Cerebellar cortex (tissue), 1 donor: ENCODE measurements at regions not wholly inside any gene's neighbourhood (a gene's known extent, or its start where the extent isn't known, plus 50 kb on each side); places are given as distances from the start of the nearest gene placed in this dataset.
"Not testable (repeated sequence)": the region's sequence is repeated elsewhere in the genome, so short reads cannot be mapped to it uniquely, and the experiment has no call there.

ENCODE experiments used
- DNase-seq: peaks from one replicate; pipeline ENCODE4 v3.0.0-alpha.2; 2015; ENCODE audit warnings: low spot score

- DNase-seq: no peak
These were observed 250.3 kb downstream of the TTC32 start for GRCh38 chr2:19651466-19651865.

GRCh38 chr2:19649785-19650380 is 251.9 kb downstream of the TTC32 start:
- DNase-seq: no peak

GRCh38 chr2:19649142-19649541 is 252.6 kb downstream of the TTC32 start:
- DNase-seq: no peak

- no peak for DNase-seq
These were observed 253.2 kb downstream of the TTC32 start for GRCh38 chr2:19648583-19648982.

GRCh38 chr2:19646987-19647386 is 254.8 kb downstream of the TTC32 start:
- no peak for DNase-seq

GRCh38 chr2:19644763-19645162 is 257.0 kb downstream of the TTC32 start:
- DNase-seq: no peak

DNA sequence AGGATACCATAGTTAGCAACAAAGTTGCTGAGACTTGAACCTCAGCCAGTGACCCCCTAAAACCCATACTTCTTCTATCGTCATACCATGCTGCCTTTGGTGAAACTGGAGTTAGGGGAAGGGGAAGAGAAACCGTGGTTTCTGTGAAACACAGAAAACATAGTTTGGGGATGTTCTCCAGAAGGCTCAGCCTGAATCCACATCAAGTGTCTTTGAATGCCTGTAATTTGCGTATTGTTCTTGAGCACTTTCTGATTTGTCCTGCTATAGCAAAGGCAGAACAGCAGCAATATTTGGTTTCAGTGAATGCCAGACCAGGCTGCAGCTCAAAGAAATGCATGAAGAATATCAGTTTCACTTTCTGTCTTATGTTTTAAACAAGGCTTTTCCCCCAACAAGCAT is 258.7 kb downstream of the TTC32 start:
- no peak for DNase-seq

GRCh38 chr2:19642501-19642900 is 259.3 kb downstream of the TTC32 start:
- DNase-seq: no peak

GRCh38 chr2:19635951-19636510 is 265.8 kb downstream of the TTC32 start:
- no peak for DNase-seq

- DNase-seq: peak; percentile 1
These were observed 269.3 kb downstream of the TTC32 start for GRCh38 chr2:19632403-19632991.

GRCh38 chr2:19631871-19632270 is 269.9 kb downstream of the TTC32 start:
- DNase-seq: no peak

DNA sequence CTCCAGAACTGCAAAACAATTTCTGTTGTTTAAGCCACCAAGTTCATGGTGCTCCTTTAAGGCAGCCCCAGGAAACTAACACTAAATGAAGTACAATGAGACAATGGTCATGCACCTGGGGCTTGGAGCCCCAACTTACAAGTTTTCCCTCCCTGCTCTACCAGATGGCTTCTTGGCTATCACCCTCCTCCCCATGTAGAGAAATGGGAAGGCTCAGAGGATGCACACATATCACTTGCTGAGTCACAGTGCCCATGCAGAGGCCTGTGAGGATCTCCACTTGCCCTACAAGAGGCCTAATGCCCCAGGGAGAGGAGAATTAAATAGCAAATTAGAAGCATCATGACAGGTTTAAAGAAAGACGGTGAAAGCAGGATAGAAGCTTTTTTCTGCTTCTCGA is 270.9 kb downstream of the TTC32 start:
- no peak for DNase-seq

DNA sequence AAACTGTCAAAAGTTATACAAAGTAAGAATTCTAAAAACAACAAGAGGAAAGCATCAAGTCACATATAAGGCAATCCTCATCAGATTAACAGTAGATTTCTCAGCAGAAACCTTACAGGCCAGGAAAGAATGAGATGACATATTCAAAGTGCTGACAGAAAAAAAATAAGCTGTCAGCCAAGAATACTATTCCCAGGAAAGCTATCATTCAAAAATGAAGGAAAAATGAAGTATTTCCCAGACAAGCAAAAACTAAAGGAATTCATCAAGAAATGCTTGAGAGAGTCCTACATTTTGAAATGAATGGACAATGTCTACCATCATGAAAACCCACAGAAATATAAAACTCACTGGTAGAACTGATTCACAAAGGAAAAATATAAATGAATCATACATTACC is 268.9 kb upstream of the OSR1 start:
- no peak for DNase-seq

DNA sequence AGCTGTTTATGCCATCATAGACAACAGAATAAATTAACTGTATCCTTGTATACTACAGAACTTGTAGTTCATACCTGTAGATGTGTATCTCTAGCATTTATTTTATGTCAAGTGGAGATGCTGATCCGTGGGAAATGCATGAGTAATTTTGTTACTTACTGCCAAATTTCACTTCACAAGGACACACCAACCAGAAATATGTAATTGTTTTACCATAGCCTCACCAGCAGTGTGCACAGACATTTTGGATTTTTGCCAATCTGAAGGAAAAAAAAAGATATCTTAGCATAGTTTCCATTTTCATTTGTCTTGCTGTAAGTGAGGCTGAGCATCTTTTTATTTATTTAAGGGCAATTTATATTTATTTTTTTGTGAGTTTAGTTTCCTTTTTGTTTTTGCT is 265.1 kb upstream of the OSR1 start:
- no peak for DNase-seq

- DNase-seq: no peak
These were observed 258.9 kb upstream of the OSR1 start for GRCh38 chr2:19617257-19617848.

DNA sequence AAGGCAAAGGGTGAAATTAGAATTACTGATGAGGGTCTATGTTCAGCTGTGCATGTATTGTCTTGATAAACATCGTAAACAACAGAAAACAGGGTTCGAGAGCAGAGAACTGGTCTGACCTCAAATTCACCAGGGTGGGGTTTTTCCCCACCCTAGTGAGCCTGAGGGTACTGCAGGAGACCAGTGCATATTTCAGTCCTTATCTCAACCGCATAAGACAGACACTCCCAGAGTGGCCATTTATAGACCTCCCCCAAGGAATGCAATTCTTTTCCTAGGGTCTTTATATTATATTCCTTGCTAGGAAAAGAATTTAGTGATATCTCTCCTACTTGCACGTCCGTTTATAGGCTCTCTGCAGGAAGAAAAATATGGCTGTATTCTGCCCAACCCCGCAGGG is 257.0 kb upstream of the OSR1 start:
- DNase-seq: not testable (repeated sequence)

- no peak for DNase-seq
These were observed 255.6 kb upstream of the OSR1 start for GRCh38 chr2:19614066-19614465.

DNA sequence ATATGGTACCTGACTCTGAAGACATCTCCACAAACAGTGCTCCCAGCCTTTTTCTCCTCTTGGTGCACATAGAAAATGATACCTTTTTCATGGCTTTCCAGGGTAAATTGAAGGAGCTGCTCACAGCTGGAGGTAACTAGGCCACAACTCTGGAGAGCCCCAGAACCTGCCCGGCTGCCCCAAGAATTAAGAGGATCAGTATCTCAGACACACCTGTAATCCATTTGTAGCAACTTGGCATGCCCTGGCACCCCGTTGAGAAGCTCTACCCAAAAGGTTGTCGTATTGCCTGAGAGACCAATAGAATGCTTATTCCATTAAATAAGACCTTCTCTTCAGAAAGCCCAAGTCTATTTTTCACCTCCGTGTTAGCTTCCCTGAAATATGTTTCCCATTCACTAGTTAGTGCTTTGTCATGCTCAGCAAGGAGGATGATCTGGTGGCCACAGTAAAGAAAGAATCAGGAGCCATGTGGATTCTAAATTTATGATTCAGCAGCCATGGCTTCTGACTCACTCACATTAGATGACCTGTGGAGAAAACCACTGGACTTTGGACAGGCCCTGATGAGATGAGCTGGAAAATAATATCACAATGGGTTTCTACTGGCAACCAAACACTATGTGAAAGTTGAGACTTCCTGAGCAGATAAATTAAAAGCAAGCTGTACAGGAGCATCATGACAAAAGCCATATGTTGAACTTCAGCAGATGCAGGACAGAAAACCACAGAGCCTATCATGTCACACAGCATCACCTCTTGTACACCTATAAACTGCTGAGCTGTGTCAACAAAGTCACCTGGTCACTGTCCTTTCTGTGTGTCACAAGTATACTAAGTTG is 253.3 kb upstream of the OSR1 start:
- no peak for DNase-seq

DNA sequence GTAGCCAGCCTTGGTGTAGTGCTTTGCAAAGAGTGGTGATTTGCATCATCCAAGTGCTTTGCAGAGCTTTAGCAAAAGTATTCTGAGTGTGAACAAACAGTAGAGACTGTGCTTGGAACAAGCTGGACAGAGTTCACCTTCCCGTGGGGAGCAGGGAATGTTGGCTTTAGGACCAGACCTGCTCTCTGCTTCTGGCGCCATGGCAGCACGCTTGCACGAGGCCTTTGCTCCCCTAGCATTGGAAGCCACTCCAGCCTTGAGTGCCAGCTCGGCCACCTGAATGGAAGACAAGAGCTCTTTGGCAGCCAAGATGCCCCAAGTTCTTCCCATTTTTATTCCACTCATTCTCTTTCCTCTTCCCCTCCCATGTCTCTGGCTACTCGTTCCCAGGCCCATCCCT is 250.8 kb upstream of the OSR1 start:
- no peak for DNase-seq

DNA sequence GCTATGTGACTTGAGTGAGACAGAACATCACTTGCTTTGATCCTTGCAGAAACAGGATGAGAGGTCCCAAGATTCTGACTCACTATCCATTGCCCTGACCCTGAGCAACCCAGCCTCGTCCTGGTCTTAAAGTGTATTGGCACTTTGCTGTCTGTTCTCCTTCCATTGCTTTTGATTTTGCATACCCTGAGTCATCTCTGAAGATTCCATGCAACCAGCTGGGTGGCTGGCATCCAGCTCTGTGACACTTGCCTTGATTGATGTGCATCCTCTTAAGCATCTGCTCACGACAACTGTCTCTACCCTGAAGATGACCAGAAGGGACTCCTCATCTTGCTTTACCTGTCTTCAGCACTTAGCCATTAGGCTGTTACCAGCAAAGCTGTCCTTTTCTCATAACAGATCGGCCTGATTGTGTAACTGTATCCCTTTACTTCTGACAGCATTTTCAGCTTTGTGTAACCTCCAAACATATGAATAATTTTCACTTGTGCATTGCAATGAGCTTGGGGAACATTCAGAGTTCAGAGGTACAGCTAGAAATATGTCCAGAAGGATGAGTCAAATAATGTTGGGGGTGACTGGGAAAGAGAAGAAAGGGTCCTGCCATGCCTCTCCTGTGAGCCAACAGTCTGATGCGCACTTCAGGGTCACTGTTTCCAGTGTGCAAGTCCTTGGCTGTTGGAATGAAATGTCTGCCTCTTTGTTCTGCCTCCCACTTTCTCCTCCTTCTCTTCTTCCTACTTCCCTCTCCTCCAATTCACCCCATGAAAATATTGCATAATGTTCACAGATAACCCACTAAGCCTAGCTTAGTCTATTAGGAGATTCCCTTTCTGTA is 249.7 kb upstream of the OSR1 start:
- DNase-seq: no peak

- DNase-seq: no peak
These were observed 249.0 kb upstream of the OSR1 start for GRCh38 chr2:19607400-19607799.

DNA sequence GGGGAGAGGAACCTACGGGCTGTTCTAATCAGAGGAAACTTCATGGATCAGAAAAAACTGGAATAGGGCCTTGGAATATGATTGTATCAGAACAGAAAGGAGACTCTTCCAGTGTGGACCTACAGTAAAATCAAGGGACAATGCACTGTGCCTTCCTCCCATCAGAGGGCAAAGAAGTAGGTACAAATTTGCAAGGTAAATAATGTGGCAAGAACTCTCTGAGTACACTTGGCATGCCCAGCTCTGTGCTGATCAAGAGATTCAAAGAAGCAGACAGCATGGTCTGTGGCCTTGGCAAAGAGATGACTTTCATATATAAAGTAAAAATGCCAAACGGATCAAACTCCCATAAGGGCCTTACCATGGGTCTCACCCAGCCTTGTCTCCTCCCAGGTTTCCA is 242.6 kb upstream of the OSR1 start:
- no peak for DNase-seq
